ENCODE measurements at regions not wholly inside any gene's neighbourhood (a gene's known extent, or its start where the extent isn't known, plus 50 kb on each side); places are given as distances from the start of the nearest gene placed in this dataset.

DNA sequence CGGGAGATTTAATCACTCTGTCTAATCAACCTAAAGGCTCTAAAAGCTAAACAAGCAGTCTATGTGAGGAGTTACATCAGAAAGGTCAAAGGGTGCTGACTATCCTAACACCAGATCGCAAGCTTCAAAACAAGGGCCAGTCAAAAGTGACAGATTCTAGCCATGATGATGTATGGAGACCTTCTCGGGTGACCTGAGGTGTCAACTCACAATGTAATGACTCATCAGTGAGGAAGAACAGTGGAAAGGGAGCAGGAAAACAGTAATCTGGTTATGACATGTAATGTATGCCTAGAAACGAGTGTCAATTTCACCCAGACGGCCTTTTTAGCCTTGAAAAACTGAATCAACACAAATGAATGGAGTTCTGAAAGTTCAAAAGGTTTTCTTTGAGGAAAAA is 375.3 kb downstream of the IDS start:
- H3K27ac ChIP-seq, result no peak overlapping the region
- H3K4me1 ChIP-seq, result no peaks in the 10 kb centered on the region
- intact Hi-C loops (cut with DNase I; ENCODE audit: low total_unique reads), result no loop called here
- TF ChIP-seq, protein P1, sequence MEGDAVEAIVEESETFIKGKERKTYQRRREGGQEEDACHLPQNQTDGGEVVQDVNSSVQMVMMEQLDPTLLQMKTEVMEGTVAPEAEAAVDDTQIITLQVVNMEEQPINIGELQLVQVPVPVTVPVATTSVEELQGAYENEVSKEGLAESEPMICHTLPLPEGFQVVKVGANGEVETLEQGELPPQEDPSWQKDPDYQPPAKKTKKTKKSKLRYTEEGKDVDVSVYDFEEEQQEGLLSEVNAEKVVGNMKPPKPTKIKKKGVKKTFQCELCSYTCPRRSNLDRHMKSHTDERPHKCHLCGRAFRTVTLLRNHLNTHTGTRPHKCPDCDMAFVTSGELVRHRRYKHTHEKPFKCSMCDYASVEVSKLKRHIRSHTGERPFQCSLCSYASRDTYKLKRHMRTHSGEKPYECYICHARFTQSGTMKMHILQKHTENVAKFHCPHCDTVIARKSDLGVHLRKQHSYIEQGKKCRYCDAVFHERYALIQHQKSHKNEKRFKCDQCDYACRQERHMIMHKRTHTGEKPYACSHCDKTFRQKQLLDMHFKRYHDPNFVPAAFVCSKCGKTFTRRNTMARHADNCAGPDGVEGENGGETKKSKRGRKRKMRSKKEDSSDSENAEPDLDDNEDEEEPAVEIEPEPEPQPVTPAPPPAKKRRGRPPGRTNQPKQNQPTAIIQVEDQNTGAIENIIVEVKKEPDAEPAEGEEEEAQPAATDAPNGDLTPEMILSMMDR (IDR thresholded peaks at IDR 0.05 in 8 of 11, conservative IDR thresholded peaks at IDR 0.05 in 3 of 11), result no peak
- TF ChIP-seq POLR2AphosphoS5 (IDR thresholded peaks at IDR 0.05), result no peak
- TF ChIP-seq POLR2A (IDR thresholded peaks at IDR 0.05), result no peak
- H3K4me3 ChIP-seq, result no peak overlapping the region
- H3K9me3 ChIP-seq, result no peaks in the 10 kb centered on the region
- H3K27me3 ChIP-seq (replicated peaks in 1 of 7), result no peaks in the 10 kb centered on the region
- DNase-seq, result no peak
- no peaks in the 10 kb centered on the region for H3K36me3 ChIP-seq
- WGBS, 5 donors, result 45 to 64% (median 52%) methylated on average over 5 of the region's 5 CpGs

DNA sequence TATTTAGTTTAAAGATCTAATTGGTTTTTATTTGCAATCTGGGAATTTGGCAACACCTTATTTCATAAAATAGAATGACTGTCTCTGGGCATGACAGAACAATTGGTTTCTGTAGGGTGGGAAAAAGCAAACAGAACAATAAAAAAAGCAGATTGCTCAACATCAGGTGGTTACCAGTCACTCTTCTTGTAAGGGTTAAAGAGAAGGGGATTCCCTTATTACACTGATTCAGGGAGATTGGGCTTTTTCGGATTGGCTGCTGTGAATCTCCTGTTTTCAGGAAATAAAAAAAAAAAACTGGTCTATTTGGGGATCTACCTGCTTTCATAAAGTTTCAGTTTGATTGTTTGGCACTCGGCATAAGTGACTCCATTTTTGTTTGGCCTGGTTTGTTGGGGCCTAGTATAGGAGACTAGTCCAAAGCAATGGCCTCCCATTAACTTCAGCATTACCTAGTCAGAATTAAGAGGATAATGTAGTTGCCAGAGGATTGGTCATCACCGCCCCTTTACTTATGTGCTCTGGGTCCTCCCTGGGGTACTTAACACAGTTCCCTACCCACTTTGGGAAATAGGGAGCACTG is 380.5 kb downstream of the IDS start:
- no peak overlapping the region for H3K27ac ChIP-seq
- no peak overlapping the region for H3K4me3 ChIP-seq
- no peaks in the 10 kb centered on the region for H3K9me3 ChIP-seq
- no peaks in the 10 kb centered on the region for H3K36me3 ChIP-seq
- H3K27me3 ChIP-seq (replicated peaks in 1 of 7), result no peaks in the 10 kb centered on the region
- 53 to 91% (median 85%) methylated on average over 3 of the region's 3 CpGs for WGBS, 5 donors
- no peaks in the 10 kb centered on the region for H3K4me1 ChIP-seq
- DNase-seq, result no peak
- TF ChIP-seq, protein P1 (IDR thresholded peaks at IDR 0.05 in 8 of 11, conservative IDR thresholded peaks at IDR 0.05 in 3 of 11), result no peak
- TF ChIP-seq POLR2A (IDR thresholded peaks at IDR 0.05) (no peak), POLR2AphosphoS5 (IDR thresholded peaks at IDR 0.05) (no peak)
- intact Hi-C loops (cut with DNase I; ENCODE audit: low total_unique reads), result no loop called here

DNA sequence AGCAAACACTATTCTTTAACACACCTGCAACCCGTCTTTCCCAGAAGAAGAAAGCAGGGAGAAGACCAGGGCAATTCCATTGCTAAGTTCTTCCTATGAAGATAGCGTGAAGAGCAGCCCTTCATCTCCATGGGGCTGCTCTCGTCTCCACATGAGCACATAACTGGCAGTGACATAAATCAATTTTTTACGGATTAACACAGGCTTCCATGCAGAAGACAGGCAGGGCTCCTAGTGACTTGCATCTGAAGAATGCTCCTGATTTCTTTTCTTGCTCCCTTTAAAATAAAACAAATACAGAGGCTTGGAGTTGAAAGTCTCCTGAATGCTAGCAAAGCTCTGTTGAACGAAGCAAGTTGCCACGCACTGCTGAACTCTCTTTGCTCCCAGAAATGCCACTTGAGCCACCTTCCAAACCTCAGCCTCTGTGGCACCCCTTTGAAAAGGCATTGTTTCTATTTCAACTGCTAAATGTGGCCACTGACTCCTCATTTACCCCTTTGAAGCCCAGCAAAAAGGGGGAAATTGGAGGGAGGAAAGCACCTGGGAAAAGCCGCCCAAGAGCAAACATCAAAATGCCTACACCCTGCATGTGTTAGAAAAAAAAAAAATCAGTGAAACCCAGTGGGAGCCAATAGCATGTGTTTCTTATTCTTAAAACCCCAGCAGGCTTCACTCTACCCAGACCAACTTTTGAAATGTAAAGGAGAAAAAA is 383.7 kb downstream of the IDS start:
- Histone ChIP-seq H3K36me3 (no peaks in the 10 kb centered on the region), H3K4me3 (no peak overlapping the region), H3K27ac (no peak overlapping the region), H3K9me3 (no peaks in the 10 kb centered on the region), H3K4me1 (no peaks in the 10 kb centered on the region), H3K27me3 (replicated peaks in 1 of 7) (no peaks in the 10 kb centered on the region)
- TF ChIP-seq, protein P1 (IDR thresholded peaks at IDR 0.05 in 8 of 11, conservative IDR thresholded peaks at IDR 0.05 in 3 of 11), result no peak
- TF ChIP-seq POLR2A (IDR thresholded peaks at IDR 0.05), result no peak
- intact Hi-C loops (cut with DNase I; ENCODE audit: low total_unique reads), result no loop called here
- no peak for DNase-seq
- 58 to 83% (median 80%) methylated on average over 7 of the region's 7 CpGs for WGBS, 5 donors

DNA sequence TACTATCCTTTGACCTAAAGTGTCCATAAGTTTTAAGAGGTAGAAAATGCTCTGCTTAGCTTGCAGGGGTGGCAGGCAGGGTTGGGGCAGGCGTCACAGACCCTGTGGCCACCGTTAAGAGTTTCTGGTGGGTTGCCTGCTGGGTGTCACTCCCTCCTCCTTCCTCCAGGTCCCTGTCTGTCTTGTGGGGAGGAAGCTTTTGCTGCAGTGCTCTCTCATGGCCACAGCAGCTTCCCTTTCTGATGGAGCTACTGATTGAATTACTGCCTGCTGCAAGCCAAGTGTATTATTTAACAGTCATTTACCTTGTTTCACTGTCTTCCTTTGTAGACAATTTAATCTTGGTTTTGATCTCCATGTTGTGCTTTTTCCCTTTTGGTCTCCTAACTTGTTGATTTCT is 384.6 kb downstream of the IDS start:
- TF ChIP-seq POLR2A (IDR thresholded peaks at IDR 0.05) (no peak), POLR2AphosphoS5 (IDR thresholded peaks at IDR 0.05) (no peak)
- TF ChIP-seq, protein P1 (IDR thresholded peaks at IDR 0.05 in 8 of 11, conservative IDR thresholded peaks at IDR 0.05 in 3 of 11), result no peak
- Histone ChIP-seq H3K27ac (no peak overlapping the region), H3K4me3 (no peak overlapping the region), H3K27me3 (replicated peaks in 1 of 7) (no peaks in the 10 kb centered on the region), H3K36me3 (no peaks in the 10 kb centered on the region), H3K9me3 (no peaks in the 10 kb centered on the region), H3K4me1 (no peaks in the 10 kb centered on the region)
- DNase-seq, result no peak
- intact Hi-C loops (cut with DNase I; ENCODE audit: low total_unique reads), result no loop called here
- 4 to 37% (median 17%) methylated on average over 2 of the region's 2 CpGs for WGBS, 5 donors

All from spleen (tissue), 11 donors.